DOHH2 (cell line): ENCODE measurements at regions not wholly inside any gene's neighbourhood (a gene's known extent, or its start where the extent isn't known, plus 50 kb on each side); places are given as distances from the start of the nearest gene placed in this dataset.
"Not testable (repeated sequence)": the region's sequence is repeated elsewhere in the genome, so short reads cannot be mapped to it uniquely, and the experiment has no call there.

ENCODE experiments used
- H3F3A ChIP-seq: fragments of 200-600 bp; sonication (generic), shearing (Covaris generic); 2 replicates; pipeline ENCODE4 v1.6.0; 2016; ENCODE audit warnings: antibody characterized with exemption, mild to moderate bottlenecking; ENCODE audit not compliant: control insufficient read depth, insufficient read depth
- H3K27ac ChIP-seq: fragments of 200-600 bp; sonication (generic); 2 replicates; pipeline ENCODE4 v1.5.1; 2014; ENCODE audit warnings: low read depth, mild to moderate bottlenecking, low read length, moderate library complexity
- H3K27me3 ChIP-seq: fragments of 200-600 bp; sonication (generic); 2 replicates; pipeline ENCODE4 v1.6.1; 2014; ENCODE audit warnings: mild to moderate bottlenecking, low read length, mixed read lengths; ENCODE audit not compliant: control insufficient read depth
- H3K36me3 ChIP-seq: fragments of 200-600 bp; sonication (generic); 2 replicates; pipeline ENCODE4 v1.6.1; 2014; ENCODE audit warnings: mild to moderate bottlenecking, low read length, moderate library complexity, mixed read lengths; ENCODE audit not compliant: control insufficient read depth
- H3K4me1 ChIP-seq: fragments of 200-600 bp; sonication (generic); 2 replicates; pipeline ENCODE4 v1.6.1; 2014; ENCODE audit warnings: mild to moderate bottlenecking, low read length, mixed read lengths; ENCODE audit not compliant: control insufficient read depth
- H3K4me2 ChIP-seq: fragments of 200-600 bp; sonication (generic); 2 replicates; pipeline ENCODE4 v1.6.0; 2014; ENCODE audit warnings: mild to moderate bottlenecking, low read length, moderate library complexity
- H3K4me3 ChIP-seq: fragments of 200-600 bp; sonication (generic); 2 replicates; pipeline ENCODE4 v1.5.1; 2014; ENCODE audit warnings: mild to moderate bottlenecking, low read length, mixed read lengths
- H3K79me2 ChIP-seq: fragments of 200-600 bp; sonication (generic); 2 replicates; pipeline ENCODE4 v1.6.1; 2014; ENCODE audit warnings: mild to moderate bottlenecking, low read length, mixed read lengths; ENCODE audit not compliant: control insufficient read depth
- H3K9me2 ChIP-seq: fragments of 200-600 bp; sonication (generic); replicated peaks from 2 replicates; pipeline ENCODE4 v1.6.1; 2014; ENCODE audit warnings: mild to moderate bottlenecking, low read length, mixed read lengths; ENCODE audit not compliant: control insufficient read depth
- H3K9me3 ChIP-seq: fragments of 200-600 bp; sonication (generic); 2 replicates; pipeline ENCODE4 v1.6.1; 2014; ENCODE audit warnings: antibody characterized with exemption, low read length, mixed read lengths; ENCODE audit not compliant: control insufficient read depth, insufficient read depth
- H4K20me1 ChIP-seq: fragments of 200-600 bp; sonication (generic); 2 replicates; pipeline ENCODE4 v1.6.0; 2014; ENCODE audit warnings: low read depth, mild to moderate bottlenecking, antibody characterized with exemption, low read length, moderate library complexity; ENCODE audit not compliant: control insufficient read depth, insufficient read depth
- EZH2phosphoT487 ChIP-seq: fragments of 200-600 bp; sonication (generic); IDR thresholded peaks from 2 replicates; pipeline ENCODE4 v1.6.1; 2017; ENCODE audit warnings: borderline replicate concordance, mild to moderate bottlenecking, antibody characterized with exemption, low read length, moderate library complexity, mixed read lengths
- TF ChIP-seq, protein P1 (sequence below): fragments of 200-600 bp; sonication (generic); IDR thresholded peaks from one replicate; pipeline ENCODE4 v1.5.1; 2014; ENCODE audit warnings: antibody characterized with exemption, mild to moderate bottlenecking, low read depth, low read length; ENCODE audit not compliant: poor library complexity, severe bottlenecking

DNA sequence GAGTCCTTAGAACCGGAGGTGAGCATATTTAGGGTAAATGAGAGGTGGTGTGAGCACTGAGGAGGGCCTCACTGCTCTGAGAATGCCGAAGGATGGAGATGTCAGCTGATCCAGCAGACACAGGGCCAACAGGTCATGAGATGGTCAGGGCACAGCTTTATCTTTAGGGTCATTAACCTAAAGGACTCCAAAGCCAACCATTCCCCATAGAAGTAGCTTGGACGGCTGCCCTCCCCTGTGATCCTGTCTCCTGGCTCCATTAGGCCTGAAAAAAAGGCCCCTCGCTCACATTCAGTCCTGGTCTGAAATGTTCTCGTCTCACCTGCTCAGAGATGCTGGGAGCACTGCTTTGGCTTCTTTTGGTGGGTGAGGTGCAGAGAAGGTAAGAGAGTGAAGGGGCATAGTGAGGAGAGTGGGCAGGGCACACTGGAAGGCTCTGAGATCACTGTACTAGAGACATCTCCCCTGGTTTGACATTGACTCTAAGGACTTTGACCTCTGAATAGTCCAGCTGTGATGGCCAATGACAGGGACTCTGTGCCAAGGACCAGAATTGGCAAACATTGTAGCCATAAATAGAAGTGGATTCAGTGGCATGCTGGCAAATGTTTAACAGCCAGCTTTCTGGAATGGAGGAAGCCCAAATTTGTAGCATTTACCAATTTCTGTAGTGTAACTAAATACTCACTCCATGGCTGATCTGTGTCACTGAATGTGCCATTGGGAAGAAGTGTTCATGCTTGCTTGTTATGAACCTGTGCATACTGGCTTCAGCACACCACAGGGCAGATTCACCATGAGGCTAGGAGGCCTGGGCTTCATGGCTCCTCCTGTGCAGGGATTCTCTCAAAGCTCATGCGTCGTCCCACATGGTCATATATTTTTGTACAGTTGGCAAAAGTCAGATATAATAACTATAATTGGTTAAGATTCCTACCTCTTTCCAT is 76.2 kb upstream of the MRPS22 start:
- Histone ChIP-seq H3K4me1 (no peaks in the 10 kb centered on the region), H3K27ac (no peak overlapping the region)

DNA sequence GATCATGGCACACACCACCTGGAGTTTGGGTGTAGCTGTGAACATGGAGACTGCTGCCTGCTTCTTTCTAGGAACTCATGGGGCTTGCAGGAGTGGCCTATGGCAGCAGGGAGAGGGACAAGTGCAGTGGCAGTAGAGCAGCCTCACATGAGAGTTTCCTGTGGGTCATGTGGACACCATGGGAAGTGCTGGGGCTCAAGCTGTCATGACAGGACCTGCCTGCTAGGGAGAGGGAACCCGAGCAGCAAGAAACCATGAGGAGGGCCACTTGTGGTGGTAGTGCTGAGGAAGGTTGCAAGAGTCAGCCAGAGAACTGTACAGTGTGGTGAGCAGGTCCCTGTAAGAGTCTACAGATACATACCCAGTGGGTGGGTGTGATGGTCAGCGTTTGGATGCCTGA is 73.8 kb upstream of the MRPS22 start:
- Histone ChIP-seq H3K9me2 (no peaks in the 10 kb centered on the region), H4K20me1 (no peaks in the 10 kb centered on the region), H3K79me2 (no peaks in the 10 kb centered on the region), H3K27me3 (no peaks in the 10 kb centered on the region), H3K36me3 (no peaks in the 10 kb centered on the region), H3K27ac (no peak overlapping the region), H3K9me3 (no peaks in the 10 kb centered on the region), H3K4me3 (no peak overlapping the region), H3F3A (no peaks in the 10 kb centered on the region), H3K4me1 (no peaks in the 10 kb centered on the region), H3K4me2 (no peak overlapping the region)
- no peak for TF ChIP-seq EZH2phosphoT487
- TF ChIP-seq, protein P1, sequence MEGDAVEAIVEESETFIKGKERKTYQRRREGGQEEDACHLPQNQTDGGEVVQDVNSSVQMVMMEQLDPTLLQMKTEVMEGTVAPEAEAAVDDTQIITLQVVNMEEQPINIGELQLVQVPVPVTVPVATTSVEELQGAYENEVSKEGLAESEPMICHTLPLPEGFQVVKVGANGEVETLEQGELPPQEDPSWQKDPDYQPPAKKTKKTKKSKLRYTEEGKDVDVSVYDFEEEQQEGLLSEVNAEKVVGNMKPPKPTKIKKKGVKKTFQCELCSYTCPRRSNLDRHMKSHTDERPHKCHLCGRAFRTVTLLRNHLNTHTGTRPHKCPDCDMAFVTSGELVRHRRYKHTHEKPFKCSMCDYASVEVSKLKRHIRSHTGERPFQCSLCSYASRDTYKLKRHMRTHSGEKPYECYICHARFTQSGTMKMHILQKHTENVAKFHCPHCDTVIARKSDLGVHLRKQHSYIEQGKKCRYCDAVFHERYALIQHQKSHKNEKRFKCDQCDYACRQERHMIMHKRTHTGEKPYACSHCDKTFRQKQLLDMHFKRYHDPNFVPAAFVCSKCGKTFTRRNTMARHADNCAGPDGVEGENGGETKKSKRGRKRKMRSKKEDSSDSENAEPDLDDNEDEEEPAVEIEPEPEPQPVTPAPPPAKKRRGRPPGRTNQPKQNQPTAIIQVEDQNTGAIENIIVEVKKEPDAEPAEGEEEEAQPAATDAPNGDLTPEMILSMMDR, result no peak

More for the DNA sequence above, 76.2 kb upstream of the MRPS22 start:
- H3K9me3 ChIP-seq, result no peaks in the 10 kb centered on the region
- H3K79me2 ChIP-seq, result no peaks in the 10 kb centered on the region
- no peaks in the 10 kb centered on the region for H3K9me2 ChIP-seq
- no peaks in the 10 kb centered on the region for H3F3A ChIP-seq
- no peak overlapping the region for H3K4me3 ChIP-seq
- no peak for TF ChIP-seq EZH2phosphoT487
- TF ChIP-seq, protein P1, result no peak
- H4K20me1 ChIP-seq, result no peaks in the 10 kb centered on the region
- H3K4me2 ChIP-seq, result no peak overlapping the region
- no peaks in the 10 kb centered on the region for H3K27me3 ChIP-seq
- H3K36me3 ChIP-seq, result no peaks in the 10 kb centered on the region

- not testable (repeated sequence) for H3K4me2 ChIP-seq, H3K36me3 ChIP-seq, H3K9me3 ChIP-seq, H3K79me2 ChIP-seq, H3K4me3 ChIP-seq, H3K4me1 ChIP-seq, H3K27me3 ChIP-seq, H3K9me2 ChIP-seq, H4K20me1 ChIP-seq, H3K27ac ChIP-seq, H3F3A ChIP-seq
These were observed 73.2 kb upstream of the MRPS22 start for GRCh38 chr3:139270652-139271051.

DNA sequence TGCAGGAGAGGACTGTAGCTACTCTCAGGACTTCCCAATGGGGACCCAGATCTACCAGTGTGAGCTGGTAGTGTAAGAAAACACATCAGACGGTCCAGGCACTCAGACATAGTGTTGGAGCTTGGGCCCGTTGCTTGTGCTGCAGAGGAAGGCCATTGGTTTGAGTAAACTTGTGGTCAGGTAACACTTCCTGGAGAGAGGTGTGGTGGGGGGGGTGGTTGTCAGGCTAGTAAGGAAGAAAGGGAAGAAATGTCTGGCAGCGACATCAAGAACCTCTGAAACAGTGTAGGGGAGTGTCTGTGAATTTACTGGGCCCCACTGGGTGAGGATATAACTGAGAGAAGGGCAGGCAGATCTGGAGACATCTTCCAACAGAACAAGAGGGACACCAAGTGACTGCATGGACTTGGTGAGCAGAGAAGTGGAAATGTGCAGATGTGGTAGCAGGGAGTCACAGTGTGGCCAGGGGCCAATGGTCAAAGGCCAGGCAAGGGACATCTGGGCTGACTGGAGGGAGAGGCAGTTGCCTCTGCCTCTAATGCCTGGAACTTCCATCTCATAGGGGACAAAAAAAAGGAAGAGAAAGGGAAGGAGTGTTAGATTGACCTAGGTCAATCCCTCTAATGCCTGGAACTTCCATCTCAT is 63.7 kb upstream of the MRPS22 start:
- H3K4me2 ChIP-seq, result no peak overlapping the region
- no peaks in the 10 kb centered on the region for H3K36me3 ChIP-seq
- H3K9me3 ChIP-seq, result no peaks in the 10 kb centered on the region
- TF ChIP-seq, protein P1, result no peak
- no peak for TF ChIP-seq EZH2phosphoT487
- no peaks in the 10 kb centered on the region for H3K9me2 ChIP-seq
- H3K4me3 ChIP-seq, result no peak overlapping the region
- no peaks in the 10 kb centered on the region for H3F3A ChIP-seq
- no peak overlapping the region for H3K27ac ChIP-seq
- no peaks in the 10 kb centered on the region for H3K4me1 ChIP-seq
- H3K79me2 ChIP-seq, result no peaks in the 10 kb centered on the region
- H3K27me3 ChIP-seq, result 0 out of 2 replicates have a peak, but pooled peaks cover 3% of the 10 kb centered on the region
- H4K20me1 ChIP-seq, result no peaks in the 10 kb centered on the region
